ENCODE measurements at regions not wholly inside any gene's neighbourhood (a gene's known extent, or its start where the extent isn't known, plus 50 kb on each side); places are given as distances from the start of the nearest gene placed in this dataset.

GRCh38 chr3:24674261-24674660 lies 179.6 kb upstream of the THRB start:
- H4K20me1 ChIP-seq (ENCODE audit: insufficient read depth) = no peaks in the 10 kb centered on the region
- POLR2A ChIA-PET (ENCODE audit: unreplicated experiment) = no interaction called here
- H3K4me3 ChIP-seq = no peak overlapping the region
- BruUV-seq (replicated peaks) = no TSS peak
- CTCF ChIA-PET = no interaction called here
- no peak overlapping the region for H2AFZ ChIP-seq
- no peak for TF ChIP-seq EZH2 (IDR thresholded peaks at IDR 0.05; ENCODE audit: low read depth)
- TF ChIP-seq, protein P1, sequence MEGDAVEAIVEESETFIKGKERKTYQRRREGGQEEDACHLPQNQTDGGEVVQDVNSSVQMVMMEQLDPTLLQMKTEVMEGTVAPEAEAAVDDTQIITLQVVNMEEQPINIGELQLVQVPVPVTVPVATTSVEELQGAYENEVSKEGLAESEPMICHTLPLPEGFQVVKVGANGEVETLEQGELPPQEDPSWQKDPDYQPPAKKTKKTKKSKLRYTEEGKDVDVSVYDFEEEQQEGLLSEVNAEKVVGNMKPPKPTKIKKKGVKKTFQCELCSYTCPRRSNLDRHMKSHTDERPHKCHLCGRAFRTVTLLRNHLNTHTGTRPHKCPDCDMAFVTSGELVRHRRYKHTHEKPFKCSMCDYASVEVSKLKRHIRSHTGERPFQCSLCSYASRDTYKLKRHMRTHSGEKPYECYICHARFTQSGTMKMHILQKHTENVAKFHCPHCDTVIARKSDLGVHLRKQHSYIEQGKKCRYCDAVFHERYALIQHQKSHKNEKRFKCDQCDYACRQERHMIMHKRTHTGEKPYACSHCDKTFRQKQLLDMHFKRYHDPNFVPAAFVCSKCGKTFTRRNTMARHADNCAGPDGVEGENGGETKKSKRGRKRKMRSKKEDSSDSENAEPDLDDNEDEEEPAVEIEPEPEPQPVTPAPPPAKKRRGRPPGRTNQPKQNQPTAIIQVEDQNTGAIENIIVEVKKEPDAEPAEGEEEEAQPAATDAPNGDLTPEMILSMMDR (conservative IDR thresholded peaks at IDR 0.05) = no peak
- H3K27ac ChIP-seq = no peak overlapping the region
- no peak for DNase-seq
- no peaks in the 10 kb centered on the region for H3K9me2 ChIP-seq (ENCODE audit: insufficient read depth)
- H3K4me2 ChIP-seq = no peak overlapping the region
- no peaks in the 10 kb centered on the region for H3K36me3 ChIP-seq (ENCODE audit: low read depth)
- H3F3A ChIP-seq (ENCODE audit: insufficient read depth, low read depth) = peaks cover 11% of the 10 kb centered on the region; the same call in 1 of the 2 replicates
- no peaks in the 10 kb centered on the region for H3K79me2 ChIP-seq (ENCODE audit: low read depth)
- no peaks in the 10 kb centered on the region for H3K9me3 ChIP-seq (ENCODE audit: insufficient read depth, low read depth)
- no peaks in the 10 kb centered on the region for H3K27me3 ChIP-seq (ENCODE audit: insufficient read depth, low read depth)
- intact Hi-C loops (cut with micrococcal nuclease; ENCODE audit: unreplicated experiment) = no loop called here
- H3K4me1 ChIP-seq (replicated peaks; ENCODE audit: insufficient read depth) = peaks cover 20% of the 10 kb centered on the region

DNA sequence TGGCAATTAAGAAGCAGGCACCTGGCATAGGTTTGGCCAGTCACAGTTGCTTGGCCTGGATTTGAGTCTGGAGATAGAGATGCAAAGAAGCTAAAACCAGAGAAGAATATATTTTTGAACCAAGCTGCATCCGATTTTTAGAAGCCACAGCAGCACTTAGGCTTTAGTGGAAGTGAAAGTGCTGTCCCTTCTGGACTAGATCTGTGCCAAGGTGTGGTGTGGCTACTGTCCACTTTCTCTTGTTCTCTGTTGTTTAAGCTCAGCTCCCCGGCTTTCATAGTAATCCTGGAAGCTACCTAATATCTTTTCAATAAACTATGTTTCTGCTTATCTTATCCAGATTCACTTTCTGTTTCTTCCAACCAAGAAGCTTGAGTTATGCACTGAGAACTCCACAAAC lies 183.4 kb upstream of the THRB start:
- POLR2A ChIA-PET (ENCODE audit: unreplicated experiment) = interaction anchor here (0.5 kb wide), 2 partner anchors 335 to 1610 kb away, joined by 3 to 4 read pairs; no protein-coding TSS in a partner anchor
- no peak for TF ChIP-seq EZH2 (IDR thresholded peaks at IDR 0.05; ENCODE audit: low read depth)
- TF ChIP-seq, protein P1 (conservative IDR thresholded peaks at IDR 0.05) = no peak
- Histone ChIP-seq H4K20me1 (ENCODE audit: insufficient read depth) (no peaks in the 10 kb centered on the region), H3K9me3 (ENCODE audit: insufficient read depth, low read depth) (no peaks in the 10 kb centered on the region; the same call in 1 of the 2 replicates), H3F3A (ENCODE audit: insufficient read depth, low read depth) (peaks cover 11% of the 10 kb centered on the region; the same call in 1 of the 2 replicates), H3K9me2 (ENCODE audit: insufficient read depth) (no peaks in the 10 kb centered on the region), H3K79me2 (ENCODE audit: low read depth) (no peaks in the 10 kb centered on the region), H3K36me3 (ENCODE audit: low read depth) (no peaks in the 10 kb centered on the region), H3K4me3 (peak overlapping the region; percentile 38; the same call in 1 of the 2 replicates), H2AFZ (0 out of 2 replicates have a peak overlapping the region, but pooled peaks have one; percentile 11), H3K4me1 (replicated peaks; ENCODE audit: insufficient read depth) (peaks cover 24% of the 10 kb centered on the region), H3K27me3 (ENCODE audit: insufficient read depth, low read depth) (no peaks in the 10 kb centered on the region), H3K4me2 (peak overlapping the region; percentile 78), H3K27ac (peak overlapping the region; percentile 55)
- BruUV-seq (replicated peaks) = no TSS peak
- DNase-seq = no peak
- intact Hi-C loops (cut with micrococcal nuclease; ENCODE audit: unreplicated experiment) = loop anchor here (1.0 to 5.0 kb wide), 3 partner anchors 36 to 378 kb away; no protein-coding TSS in a partner anchor
- CTCF ChIA-PET = no interaction called here

- peak; percentile 51 to 84 for DNase-seq
- intact Hi-C loops (cut with micrococcal nuclease; ENCODE audit: unreplicated experiment) = loop anchor here (1.0 to 5.0 kb wide), 3 partner anchors 36 to 378 kb away; no protein-coding TSS in a partner anchor
- H3K27me3 ChIP-seq (ENCODE audit: insufficient read depth, low read depth) = no peaks in the 10 kb centered on the region
- H3K27ac ChIP-seq = peak overlapping the region; percentile 55
- no peaks in the 10 kb centered on the region for H3K36me3 ChIP-seq (ENCODE audit: low read depth)
- H3K9me2 ChIP-seq (ENCODE audit: insufficient read depth) = no peaks in the 10 kb centered on the region
- H3K9me3 ChIP-seq (ENCODE audit: insufficient read depth, low read depth) = no peaks in the 10 kb centered on the region; the same call in 1 of the 2 replicates
- ChIA-PET POLR2A (ENCODE audit: unreplicated experiment) (interaction anchor here (0.5 to 0.7 kb wide), 3 partner anchors 48 to 1610 kb away, joined by 3 to 4 read pairs (median 3); no protein-coding TSS in a partner anchor), CTCF (no interaction called here)
- peak overlapping the region; percentile 38; the same call in 1 of the 2 replicates for H3K4me3 ChIP-seq
- BruUV-seq (replicated peaks) = no TSS peak
- peaks cover 24% of the 10 kb centered on the region for H3K4me1 ChIP-seq (replicated peaks; ENCODE audit: insufficient read depth)
- H3K4me2 ChIP-seq = peak overlapping the region; percentile 78
- peaks cover 11% of the 10 kb centered on the region; the same call in 1 of the 2 replicates for H3F3A ChIP-seq (ENCODE audit: insufficient read depth, low read depth)
- H3K79me2 ChIP-seq (ENCODE audit: low read depth) = no peaks in the 10 kb centered on the region
- TF ChIP-seq, protein P1 (conservative IDR thresholded peaks at IDR 0.05) = no peak
- no peak for TF ChIP-seq EZH2 (IDR thresholded peaks at IDR 0.05; ENCODE audit: low read depth)
- no peaks in the 10 kb centered on the region for H4K20me1 ChIP-seq (ENCODE audit: insufficient read depth)
- 0 out of 2 replicates have a peak overlapping the region, but pooled peaks have one; percentile 11 for H2AFZ ChIP-seq
These were observed 183.8 kb upstream of the THRB start for GRCh38 chr3:24678421-24678865.

Measured in PC-9 (cell line).